Left forelimb (tissue), 1 donor: ENCODE measurements at regions not wholly inside any gene's neighbourhood (a gene's known extent, or its start where the extent isn't known, plus 50 kb on each side); places are given as distances from the start of the nearest gene placed in this dataset.
"Not testable (repeated sequence)": the region's sequence is repeated elsewhere in the genome, so short reads cannot be mapped to it uniquely, and the experiment has no call there.

ENCODE experiments used
- DNase-seq: peaks from one replicate; pipeline ENCODE4 v3.0.0-alpha.2; 2018; ENCODE audit warnings: low spot score

DNA sequence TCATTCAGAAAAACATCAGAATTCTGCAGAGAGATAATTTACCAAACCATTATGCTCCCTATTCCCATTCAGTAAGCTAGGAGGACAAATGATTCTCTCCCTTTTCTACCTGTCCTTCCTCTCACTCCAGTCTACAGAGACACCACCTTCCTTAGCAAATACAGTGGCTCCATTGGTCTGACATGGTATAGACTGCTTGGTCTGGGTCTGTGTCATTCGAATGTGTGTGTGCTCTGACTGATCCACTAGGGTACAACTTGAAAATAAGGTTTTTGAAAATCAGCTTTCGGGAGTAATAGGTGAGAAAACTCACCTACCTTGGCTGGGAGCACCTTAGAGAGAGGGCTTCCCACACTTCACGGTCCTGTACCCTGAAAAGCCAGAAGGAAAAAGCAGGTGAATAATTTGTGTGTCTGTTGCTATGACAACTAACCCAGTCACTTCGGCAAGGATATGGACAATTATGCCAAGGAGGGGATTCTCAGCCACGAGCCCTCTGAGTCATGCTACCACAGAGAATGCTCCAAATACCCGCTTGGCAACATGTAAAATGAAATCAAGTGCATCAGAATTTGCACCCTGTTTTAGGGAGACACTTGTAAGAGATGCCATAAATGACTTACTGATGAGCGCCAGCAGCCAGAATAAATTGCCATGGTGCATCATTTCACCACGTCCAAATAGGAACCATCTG, 114.5 kb upstream of the PRKCQ start:
- DNase-seq, result no peak

DNA sequence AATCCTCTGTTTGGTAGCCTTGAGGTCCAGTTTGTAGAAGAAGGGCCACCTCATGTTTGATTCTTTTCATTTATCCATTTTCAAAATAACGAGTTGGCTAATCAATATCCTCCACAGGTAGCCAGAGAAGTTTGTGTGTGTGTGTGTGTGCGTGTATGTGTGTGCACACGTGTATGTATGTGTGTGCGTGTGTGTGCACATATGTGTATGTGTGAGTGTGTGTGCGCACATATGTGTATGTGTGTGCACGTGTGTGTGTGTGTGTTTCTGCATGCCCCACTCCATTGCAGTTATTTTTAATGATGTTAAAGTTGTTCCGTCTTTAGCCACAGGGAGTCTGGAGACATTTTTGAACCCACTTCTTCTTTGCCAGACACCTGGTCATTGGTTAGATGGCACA, 112.8 kb upstream of the PRKCQ start:
- DNase-seq, result no peak

DNA sequence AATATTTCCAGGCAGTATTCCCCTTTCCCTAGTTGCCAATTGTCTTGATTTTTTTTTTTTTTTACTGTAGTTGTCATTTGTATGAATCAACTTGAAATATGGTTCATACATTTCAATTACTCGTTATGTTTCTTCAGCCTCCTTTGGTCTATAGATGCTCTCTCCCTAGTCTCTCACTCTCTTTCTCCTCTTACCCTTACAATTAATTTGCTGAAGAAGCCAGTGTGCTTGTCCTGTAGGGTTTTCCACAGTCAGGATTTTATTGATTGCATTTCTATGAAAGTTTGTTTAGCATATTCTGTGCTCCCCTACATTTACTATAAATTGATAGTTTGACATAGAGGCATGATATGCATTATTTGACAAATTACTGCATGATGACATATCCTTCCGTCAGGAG, 112.0 kb upstream of the PRKCQ start:
- DNase-seq, result no peak

DNA sequence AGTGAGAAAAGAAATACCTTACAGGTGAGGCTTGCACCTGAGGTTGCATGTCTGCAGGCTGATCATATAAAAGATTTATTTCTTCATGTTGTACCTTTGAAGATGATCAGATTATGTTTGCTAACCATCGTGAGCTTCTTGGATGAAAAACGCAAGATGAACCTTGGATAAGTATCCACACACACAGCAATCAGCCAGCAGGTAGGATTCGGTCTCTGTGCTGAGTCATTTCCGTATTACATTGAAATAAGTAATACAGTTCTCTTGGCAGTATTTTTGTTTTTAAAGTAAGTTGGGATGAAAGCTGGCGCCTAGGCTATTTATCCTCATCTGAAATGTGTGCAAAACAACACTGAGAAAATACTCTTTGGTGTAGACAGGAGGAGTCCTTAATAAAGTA, 109.0 kb upstream of the PRKCQ start:
- no peak for DNase-seq

DNA sequence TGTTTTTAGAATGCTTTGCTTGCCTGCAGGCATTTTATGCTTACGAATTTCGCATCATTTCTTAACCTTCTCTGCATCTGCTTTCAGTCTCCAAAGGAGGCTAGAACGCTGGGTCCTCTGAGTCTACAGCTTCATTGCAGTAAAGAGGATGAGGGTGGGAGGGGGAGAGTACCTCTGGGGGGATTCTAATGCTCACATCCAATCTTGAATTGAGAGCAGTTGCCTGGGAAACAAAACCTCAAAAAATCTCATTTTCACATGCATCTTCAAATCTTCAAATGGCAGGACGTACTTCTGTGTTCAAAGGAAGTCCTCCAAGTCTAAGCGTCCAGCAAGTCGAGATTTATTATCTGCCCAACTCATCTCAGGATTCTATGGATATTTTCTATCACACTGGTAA, 100.7 kb upstream of the PRKCQ start:
- DNase-seq, result no peak

DNA sequence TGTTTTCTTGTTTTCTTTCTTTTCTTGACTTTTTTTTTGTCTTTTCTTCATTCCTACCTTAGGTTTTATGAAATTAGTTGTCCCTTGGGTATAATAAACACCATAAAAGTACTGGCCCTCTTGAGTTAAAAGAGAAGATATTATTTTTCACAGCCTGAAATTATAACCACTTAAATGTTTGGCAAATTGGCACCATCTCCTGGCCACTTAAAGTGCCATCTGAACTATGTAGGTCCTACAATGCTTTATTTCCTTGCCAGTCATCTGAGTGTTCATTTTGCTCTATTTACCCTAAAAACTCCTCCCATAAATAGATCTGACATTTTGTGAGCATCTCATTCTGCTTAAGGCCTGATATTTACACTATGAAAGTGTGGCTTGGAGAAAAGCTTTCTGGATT, 98.9 kb upstream of the PRKCQ start:
- no peak for DNase-seq

DNA sequence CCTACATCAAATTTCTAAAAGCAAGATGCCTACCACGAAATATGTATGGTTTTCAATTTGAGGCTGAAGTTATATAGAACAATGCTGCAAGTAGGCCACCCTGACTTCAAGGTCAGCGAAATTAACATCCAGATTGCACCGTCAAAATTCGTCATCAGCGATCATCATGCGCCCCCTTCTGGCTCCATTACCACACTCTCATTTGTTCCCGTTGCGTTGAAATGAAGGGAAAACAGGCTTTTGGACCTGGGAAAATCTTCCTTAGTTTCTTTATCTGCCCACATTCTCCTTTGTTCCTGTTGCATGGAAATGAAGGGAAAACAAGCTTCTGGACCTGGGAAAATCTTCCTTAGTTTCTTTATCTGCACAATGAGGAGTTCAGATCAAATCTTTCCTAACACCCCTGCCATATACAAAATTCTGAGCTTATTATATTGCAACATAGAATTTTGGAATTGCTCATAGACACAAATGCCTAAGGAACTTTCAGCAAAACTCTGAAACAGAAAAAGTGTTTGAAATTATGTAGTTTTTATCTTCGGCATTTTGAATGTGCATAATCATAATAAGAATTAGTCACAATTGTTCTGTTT, 98.2 kb upstream of the PRKCQ start:
- no peak for DNase-seq

DNA sequence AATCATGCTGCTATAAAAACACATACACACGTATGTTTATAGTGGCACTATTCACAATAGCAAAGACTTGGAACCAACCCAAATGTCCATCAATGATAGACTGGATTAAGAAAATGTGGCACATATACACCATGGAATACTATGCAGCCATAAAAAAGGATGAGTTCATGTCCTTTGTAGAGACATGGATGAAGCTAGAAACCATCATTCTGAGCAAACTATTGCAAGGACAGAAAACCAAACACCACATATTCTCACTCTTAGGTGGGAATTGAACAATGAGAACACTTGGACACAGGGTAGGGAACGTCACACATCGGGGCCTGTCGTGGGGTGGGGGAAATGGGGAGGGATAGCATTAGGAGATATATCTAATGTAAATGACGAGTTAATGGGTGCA, 97.1 kb upstream of the PRKCQ start:
- not testable (repeated sequence) for DNase-seq

DNA sequence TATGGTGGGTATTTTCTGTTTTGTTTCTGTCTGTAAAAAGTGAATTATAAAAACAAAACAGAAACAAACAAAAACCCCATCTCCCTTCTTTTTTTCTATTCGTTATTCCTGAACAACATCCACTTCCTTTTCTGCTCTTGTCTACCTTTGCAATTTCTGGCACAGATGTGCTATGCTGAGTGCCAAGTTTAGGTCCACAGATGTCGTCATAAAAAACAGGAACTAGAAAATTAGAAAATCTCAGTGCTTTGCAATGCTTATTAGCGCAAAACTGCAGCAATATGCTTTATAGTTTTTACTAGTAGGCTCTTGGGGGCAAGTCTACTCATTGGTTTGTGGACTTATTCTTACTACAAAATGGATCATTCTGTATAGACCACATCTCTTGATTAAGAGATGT, 94.2 kb upstream of the PRKCQ start:
- DNase-seq, result no peak

DNA sequence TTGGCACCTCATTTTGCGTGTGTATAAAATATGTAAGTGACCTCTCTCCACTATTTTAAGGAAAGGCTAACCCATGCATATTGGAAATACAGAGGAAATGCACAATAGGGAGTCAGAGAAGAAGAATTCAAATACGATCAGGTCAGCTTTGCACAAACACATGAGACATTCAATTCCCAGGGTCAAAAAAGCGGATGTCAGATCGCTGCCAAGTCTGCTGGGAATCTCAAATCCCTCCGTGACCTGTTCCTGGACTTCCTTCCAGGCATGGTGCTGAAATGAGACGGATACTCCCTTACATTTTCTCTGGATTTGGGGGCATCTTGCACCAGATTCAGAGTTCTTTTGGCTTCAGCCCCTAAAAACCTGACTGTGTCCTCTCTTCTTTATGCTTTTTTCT, 91.9 kb upstream of the PRKCQ start:
- DNase-seq, result no peak

DNA sequence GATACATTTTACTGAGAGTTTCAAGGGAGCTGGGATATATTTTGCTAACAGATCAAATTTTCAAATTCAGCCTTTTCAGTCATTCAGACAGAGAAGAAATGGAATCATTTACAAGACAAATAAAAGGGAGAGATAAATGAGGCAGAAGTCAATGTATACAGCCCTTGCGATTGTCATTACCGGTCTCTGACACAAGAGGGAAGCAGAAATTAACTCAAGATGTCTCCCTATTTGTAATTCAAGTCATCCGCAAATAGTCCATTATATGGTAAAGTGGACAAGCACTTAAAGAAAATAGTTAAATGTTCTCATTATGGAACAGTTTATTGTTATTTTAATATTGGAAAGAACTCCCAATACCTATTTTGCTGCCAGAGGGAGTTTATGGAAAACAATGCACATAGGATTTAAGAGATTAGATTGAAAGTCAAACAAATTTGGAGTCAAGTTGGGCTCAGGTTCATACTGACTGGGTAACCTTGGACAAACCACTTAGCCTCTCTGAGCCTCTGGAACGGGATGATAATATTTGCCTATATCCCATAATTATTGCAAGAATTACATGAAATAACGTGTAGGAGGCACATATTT, 89.3 kb upstream of the PRKCQ start:
- no peak for DNase-seq

DNA sequence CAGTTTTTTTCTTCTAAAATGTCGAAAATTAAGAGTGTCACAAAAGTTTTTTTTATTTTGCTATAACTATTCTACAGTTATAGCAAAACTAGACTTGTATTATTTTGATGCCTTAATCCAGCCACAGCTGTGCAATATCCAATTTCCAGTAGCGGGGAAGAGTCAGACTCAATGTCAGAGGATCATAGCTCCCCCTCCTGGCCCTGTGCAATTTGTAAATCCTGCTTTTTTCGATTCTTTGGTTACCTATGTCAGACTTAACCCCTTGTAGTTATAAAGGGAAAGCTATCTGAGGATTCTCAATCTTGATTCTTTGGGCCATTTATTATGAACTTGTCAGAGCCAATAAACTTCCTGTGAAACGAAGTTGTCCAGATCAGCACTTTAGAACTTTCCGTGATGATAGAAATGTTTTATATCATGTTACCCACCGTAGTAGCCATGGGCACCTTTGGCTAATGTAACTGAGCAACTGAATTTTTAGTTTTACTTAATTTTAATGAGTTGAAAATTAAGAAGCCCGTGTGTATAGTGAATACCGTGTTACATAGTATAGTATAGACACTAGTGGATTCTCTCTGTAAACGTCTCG, 87.7 kb upstream of the PRKCQ start:
- DNase-seq, result no peak

DNA sequence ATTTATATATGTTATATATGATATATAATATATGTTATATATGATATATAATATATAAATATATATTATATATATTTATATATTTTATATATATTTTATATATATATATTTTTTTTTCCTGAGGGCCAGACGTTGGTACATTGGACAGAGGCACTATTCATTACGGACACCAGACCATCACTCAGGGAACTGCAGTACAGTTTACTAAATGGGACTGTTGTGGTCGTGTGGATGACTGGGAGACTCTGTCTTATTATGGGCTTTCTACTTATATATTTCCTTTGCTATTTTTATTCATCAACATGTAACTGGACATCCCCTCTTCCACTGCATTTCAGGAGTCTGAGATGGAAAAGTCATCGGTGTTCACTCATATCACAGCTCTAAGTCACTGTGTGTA, 87.1 kb upstream of the PRKCQ start:
- DNase-seq, result no peak

DNA sequence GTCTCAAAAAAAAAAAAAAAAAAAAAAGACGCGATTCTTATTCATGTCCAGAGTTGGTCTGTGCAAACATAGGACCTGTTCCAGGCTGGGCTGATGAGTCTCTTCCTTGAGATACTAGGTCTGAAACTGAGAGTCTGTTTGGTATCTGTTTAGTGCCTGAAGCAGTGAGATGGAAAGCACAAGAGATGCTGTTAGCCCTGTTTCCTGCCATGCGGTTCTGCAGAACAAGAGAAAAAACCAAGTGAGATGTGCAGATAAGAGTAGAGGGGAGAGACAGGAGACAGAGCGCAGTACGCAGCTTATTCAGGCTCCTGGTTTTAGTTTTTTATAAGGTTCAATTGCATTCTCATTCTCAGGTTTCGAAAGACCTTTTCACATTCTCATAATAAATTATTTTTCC, 85.8 kb upstream of the PRKCQ start:
- DNase-seq, result no peak

DNA sequence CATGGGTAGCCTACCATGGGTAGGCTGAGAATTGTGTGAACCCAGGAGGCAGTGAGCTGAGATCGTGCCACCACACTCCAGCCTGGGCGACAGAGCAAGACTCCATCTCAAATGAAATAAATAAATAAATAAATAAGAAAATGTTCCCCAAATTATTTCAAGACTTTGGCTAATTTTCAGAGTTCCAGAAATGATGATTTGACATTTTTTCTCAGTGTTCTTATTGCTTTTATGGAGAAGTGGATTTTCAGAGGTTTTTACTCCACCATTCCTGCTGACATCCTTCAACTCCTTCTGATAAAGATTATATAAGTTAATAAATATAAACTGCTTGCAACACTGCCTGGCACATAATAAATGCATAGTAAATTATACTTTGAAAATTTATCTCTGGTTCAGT, 80.4 kb upstream of the PRKCQ start:
- no peak for DNase-seq

DNA sequence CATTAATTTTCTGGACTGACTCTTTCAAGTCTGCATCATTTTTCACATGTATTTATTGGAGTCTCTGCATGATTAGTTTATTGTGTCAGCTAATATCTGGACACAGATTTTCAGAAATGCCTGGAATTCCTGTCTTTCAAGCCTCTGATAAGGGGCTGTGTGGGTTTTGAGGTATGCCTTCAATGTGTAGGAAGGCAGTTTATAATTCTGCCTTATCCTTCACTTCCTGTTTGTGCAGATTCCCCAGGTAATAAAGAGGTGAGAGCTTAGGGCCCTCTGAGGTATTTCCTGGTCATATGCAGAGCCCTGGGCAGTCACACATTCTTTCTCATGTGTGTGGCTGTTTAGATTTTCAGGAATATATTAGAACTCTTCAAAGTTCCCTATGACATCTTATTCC, 79.4 kb upstream of the PRKCQ start:
- DNase-seq, result no peak

DNA sequence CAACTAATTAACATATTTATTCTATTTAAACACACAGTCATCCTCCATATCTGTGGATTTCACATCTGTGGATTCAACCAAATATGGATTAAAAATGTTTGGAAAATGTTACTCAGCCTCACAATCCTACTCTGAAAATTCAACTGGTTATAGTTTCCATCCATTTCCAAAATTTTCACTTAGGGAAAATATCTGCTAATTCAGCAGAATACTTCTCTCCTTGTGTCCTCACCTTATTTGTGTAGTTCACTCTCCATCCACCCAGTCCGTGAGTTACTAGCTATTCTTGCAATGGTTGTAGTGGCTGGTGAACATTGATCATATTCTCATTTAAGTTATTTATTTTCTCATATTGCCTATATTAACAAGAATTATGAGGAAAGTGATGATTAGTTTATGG, 77.6 kb upstream of the PRKCQ start:
- no peak for DNase-seq

DNA sequence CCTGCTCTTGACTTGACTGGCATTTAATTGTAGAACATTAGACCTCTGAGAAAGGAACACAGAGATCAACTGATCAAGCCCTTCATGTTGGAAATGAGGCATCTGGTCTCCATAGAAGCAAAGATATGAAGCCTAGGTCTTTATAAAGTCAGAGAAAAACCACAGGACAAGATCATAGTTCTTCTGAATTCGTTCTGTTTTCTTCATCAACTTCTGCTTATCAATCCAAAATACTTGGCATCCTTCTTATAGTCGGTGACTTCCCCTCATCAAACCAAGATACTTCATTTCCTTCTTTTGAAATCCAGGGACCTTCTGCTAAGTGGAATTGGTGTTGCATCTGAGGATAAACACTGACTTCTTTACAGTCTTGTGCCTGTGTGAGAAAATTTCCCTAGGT, 77.1 kb upstream of the PRKCQ start:
- no peak for DNase-seq

DNA sequence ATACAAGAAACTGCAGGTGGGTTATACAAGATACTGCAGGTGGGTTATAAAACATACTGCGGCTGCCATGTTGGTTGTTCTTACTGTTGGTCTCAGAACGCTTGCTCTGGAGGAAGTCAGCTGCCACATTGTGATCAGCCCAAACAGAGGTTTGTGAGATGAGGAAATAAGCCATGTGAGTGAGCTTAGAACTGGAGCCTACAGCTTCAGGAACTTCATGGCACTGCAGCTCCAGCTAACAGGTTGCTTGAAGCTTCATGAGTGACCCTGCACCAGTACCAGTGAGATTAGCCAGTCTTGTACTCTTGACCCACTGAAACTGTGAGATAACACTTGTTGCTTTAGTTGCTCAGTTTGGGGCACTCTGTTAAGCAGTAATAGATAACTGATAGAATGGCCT, 74.5 kb upstream of the PRKCQ start:
- DNase-seq, result no peak

DNA sequence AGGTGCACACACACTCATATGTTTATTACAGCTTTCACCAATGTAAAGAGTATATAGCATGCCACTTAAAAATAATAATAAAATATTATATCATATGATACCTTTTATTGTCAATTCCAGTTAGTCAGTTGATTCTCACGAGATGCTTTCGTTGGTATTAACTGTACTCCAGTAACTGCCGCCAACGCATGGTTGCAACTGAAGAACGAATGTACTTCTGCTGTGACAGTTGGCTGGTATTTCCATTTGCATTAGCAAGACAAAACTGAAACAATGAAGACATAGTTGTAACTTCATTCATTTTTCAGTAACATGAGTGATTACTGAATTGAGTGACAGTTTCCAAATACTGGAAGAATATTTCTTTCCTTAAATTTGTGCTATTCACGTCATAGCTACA, 70.5 kb upstream of the PRKCQ start:
- DNase-seq, result no peak

DNA sequence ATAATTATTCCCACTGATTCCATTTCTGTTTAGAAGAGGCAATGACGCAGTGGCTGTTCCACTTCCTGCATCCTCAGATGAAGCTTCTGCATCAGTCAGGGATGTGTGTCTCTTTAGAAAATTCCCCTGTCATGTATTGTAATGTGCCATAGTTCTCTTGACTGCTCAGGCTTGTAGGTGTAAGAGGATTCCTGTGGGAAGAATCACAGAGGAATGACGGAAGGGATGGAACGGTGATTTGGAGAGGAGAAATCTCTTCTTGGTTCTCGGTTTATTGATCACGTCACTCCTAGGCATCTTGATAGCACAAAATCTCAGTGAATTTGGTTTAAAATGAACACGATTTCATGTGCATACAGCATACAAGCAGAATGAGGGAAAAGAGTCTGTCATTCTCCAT, 69.8 kb upstream of the PRKCQ start:
- DNase-seq, result no peak

DNA sequence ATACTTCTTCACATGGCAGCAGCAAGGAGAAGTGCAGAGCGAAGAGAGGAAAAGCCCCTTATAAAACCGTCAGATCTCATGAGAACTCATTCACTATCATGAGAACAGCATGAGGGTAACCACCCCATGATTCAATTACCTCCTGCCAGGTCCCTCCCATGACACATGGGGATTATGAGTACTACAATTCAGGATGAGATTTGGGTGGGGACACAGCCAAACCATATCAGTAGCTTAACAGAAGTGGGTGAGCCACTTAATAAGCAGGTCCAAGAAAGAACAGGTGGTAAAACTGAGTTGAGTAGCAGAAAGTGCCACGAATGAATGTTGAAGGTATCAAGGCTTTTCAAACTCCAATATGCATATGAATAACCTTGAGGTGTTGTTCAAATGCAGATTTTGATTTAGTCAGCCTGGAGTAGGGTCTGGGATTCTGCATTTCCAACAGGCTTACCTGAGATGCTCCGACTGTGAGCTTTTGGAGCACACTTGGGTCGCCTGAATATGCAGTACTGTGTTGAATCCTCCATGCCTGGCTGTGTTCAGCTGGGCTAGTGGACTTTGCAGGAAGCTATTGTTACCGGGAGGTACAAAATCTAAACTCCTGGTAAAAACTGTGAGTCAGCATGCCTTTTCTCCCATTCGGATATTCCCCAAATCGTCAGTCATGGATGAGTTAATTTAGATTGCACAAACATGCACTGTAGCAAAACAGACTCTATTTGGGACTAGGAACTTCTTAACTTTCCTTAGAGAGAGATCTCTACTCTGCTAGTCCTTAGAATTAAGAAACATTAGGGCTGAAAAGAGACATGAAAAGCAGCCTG, 69.0 kb upstream of the PRKCQ start:
- no peak for DNase-seq
